Keratinocyte (primary cell): ENCODE measurements at regions not wholly inside any gene's neighbourhood (a gene's known extent, or its start where the extent isn't known, plus 50 kb on each side); places are given as distances from the start of the nearest gene placed in this dataset.

Source experiments
- EZH2 ChIP-seq: IDR thresholded peaks from one replicate; pipeline ENCODE4 v1.6.1; 2012; ENCODE audit warnings: inconsistent platforms, mild to moderate bottlenecking, low read length, moderate library complexity
- TF ChIP-seq, protein P1 (sequence below), 3 experiments: IDR thresholded peaks in 1 of 3; conservative IDR thresholded peaks in 1 of 3; optimal IDR thresholded peaks in 1 of 3; 2 replicates in 2 of 3; 3 replicates in 1 of 3; pipeline versions ENCODE3 to v1.5.1; 2011; ENCODE audit warnings: low read length in 3 of 3, mild to moderate bottlenecking in 3 of 3, moderate library complexity in 2 of 3, control low read depth in 1 of 3, inconsistent platforms in 1 of 3; ENCODE audit not compliant: insufficient read depth in 2 of 3; ENCODE audit errors: extremely low read depth in 1 of 3

DNA sequence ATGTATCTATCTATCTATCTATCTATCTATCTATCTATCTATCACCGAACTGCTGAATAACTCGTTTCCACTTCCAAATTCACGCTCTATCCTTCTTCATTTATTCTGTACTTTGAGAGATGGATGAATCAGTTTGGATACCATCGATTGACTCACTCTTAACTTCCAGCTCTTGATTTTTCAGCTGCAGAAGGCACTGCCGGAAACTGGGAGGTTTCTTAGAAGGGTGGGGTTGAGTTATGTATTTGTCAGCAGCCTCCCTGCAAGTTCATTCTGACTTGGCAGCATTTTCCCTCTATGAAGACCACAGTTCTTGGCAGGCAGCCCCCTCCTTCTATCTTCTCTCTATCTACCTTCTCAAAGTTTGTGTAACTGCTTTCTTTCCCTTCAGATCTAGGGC is 112.0 kb upstream of the MAGEB18 start:
- TF ChIP-seq, protein P1, sequence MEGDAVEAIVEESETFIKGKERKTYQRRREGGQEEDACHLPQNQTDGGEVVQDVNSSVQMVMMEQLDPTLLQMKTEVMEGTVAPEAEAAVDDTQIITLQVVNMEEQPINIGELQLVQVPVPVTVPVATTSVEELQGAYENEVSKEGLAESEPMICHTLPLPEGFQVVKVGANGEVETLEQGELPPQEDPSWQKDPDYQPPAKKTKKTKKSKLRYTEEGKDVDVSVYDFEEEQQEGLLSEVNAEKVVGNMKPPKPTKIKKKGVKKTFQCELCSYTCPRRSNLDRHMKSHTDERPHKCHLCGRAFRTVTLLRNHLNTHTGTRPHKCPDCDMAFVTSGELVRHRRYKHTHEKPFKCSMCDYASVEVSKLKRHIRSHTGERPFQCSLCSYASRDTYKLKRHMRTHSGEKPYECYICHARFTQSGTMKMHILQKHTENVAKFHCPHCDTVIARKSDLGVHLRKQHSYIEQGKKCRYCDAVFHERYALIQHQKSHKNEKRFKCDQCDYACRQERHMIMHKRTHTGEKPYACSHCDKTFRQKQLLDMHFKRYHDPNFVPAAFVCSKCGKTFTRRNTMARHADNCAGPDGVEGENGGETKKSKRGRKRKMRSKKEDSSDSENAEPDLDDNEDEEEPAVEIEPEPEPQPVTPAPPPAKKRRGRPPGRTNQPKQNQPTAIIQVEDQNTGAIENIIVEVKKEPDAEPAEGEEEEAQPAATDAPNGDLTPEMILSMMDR (optimal IDR thresholded peaks at IDR 0.05 in 1 of 3, IDR thresholded peaks at IDR 0.05 in 1 of 3, conservative IDR thresholded peaks at IDR 0.05 in 1 of 3; ENCODE audit: extremely low read depth in 1 of 3, insufficient read depth in 2 of 3, low read length in 3 of 3), result no peak
- TF ChIP-seq EZH2, result no peak
